Upper lobe of left lung (tissue), 6 donors: ENCODE measurements at regions not wholly inside any gene's neighbourhood (a gene's known extent, or its start where the extent isn't known, plus 50 kb on each side); places are given as distances from the start of the nearest gene placed in this dataset.

Experiments
- ATAC-seq, 2 donors: fragments of 200-7000 bp; cut with Tn5 transposase; one replicate each; pipeline ENCODE4 v1.9.1; 2022; ENCODE audit warnings: mild to moderate bottlenecking in 2 of 2, moderate library complexity in 2 of 2; ENCODE audit not compliant: low FRiP score in 2 of 2
- DNase-seq, 2 donors: peaks; one replicate each; pipeline ENCODE4 v3.0.0-alpha.2; 2019 to 2020
- H3K27ac ChIP-seq, 4 donors: fragments of 200-600 bp; sonication (generic); one replicate each; pipeline ENCODE4 v1.5.1; 2016 to 2019
- H3K27me3 ChIP-seq, 4 donors: fragments of 200-600 bp; sonication (generic); one replicate each; pipeline ENCODE4 v1.5.1; 2017 to 2019
- H3K36me3 ChIP-seq, 4 donors: fragments of 200-600 bp; sonication (generic); one replicate each; pipeline ENCODE4 v1.5.1; 2016 to 2019
- H3K4me1 ChIP-seq, 4 donors: fragments of 200-600 bp; sonication (generic); one replicate each; pipeline ENCODE4 v1.5.1; 2018 to 2019
- H3K4me3 ChIP-seq, 4 donors: fragments of 200-600 bp; sonication (generic); one replicate each; pipeline ENCODE4 v1.5.1; 2017 to 2019; ENCODE audit warnings: mild to moderate bottlenecking in 2 of 4, moderate library complexity in 1 of 4
- H3K9me3 ChIP-seq, 4 donors: fragments of 200-600 bp; sonication (generic); one replicate each; pipeline ENCODE4 v1.5.1; 2018 to 2019
- CTCF ChIP-seq, 6 experiments: fragments of 450-650 bp in 4 of 6; fragments of 200-600 bp in 2 of 6; sonication (generic) in 2 of 6; IDR thresholded peaks; one replicate each; pipeline ENCODE4 v1.5.1; 2016 to 2019; ENCODE audit warnings: antibody characterized with exemption in 6 of 6
- EP300 ChIP-seq, 4 donors: sonication (generic); formaldehyde crosslinking; IDR thresholded peaks; one replicate each; pipeline ENCODE4 v1.5.1; 2017; ENCODE audit warnings: antibody characterized with exemption in 4 of 4, control low read depth in 2 of 4
- POLR2A ChIP-seq, 4 donors: fragments of 450-650 bp; IDR thresholded peaks; one replicate each; pipeline ENCODE4 v1.5.1; 2016 to 2017; ENCODE audit warnings: antibody characterized with exemption in 4 of 4, mild to moderate bottlenecking in 2 of 4
- POLR2AphosphoS5 ChIP-seq, 2 donors: sonication (generic); formaldehyde crosslinking; IDR thresholded peaks; one replicate each; pipeline ENCODE4 v1.5.1; 2017; ENCODE audit warnings: antibody characterized with exemption in 2 of 2
- WGBS, 2 donors: methylation state at CpG; one replicate each; pipeline ENCODE4 v1.1.5; 2017 to 2018; 5-methylcytosine and 5-hydroxymethylcytosine counted together
- donor health status: DM: no; HTN: no; CAD: no; lungs with moderate emphysema.
- donor health status: DM: no; HTN: yes; CAD: no; lungs with severe emphysema.

GRCh38 chr13:106232681-106233080, 302.8 kb downstream of the EFNB2 start:
- no peak overlapping the region for H3K27ac ChIP-seq
- no peaks in the 10 kb centered on the region for H3K36me3 ChIP-seq
- ATAC-seq = no peak
- H3K27me3 ChIP-seq = no peaks in the 10 kb centered on the region
- no peaks in the 10 kb centered on the region for H3K9me3 ChIP-seq
- no peaks in the 10 kb centered on the region for H3K4me1 ChIP-seq
- no peak overlapping the region for H3K4me3 ChIP-seq
- TF ChIP-seq POLR2AphosphoS5 (IDR thresholded peaks at IDR 0.05) = no peak
- TF ChIP-seq EP300 (IDR thresholded peaks at IDR 0.05) = no peak
- TF ChIP-seq CTCF (IDR thresholded peaks at IDR 0.05) = no peak
- TF ChIP-seq POLR2A (IDR thresholded peaks at IDR 0.05) = no peak
- WGBS, 2 donors = 50 to 52% methylated on average over 3 of the region's 3 CpGs
- DNase-seq = no peak

- no peak for DNase-seq
- Histone ChIP-seq H3K4me1 (no peaks in the 10 kb centered on the region), H3K9me3 (no peaks in the 10 kb centered on the region), H3K27ac (no peak overlapping the region), H3K27me3 (no peaks in the 10 kb centered on the region), H3K36me3 (no peaks in the 10 kb centered on the region), H3K4me3 (no peak overlapping the region)
- 85 to 100% methylated on average over 1 of the region's 1 CpG for WGBS, 2 donors
- TF ChIP-seq EP300 (IDR thresholded peaks at IDR 0.05) (no peak), POLR2A (IDR thresholded peaks at IDR 0.05) (no peak), CTCF (IDR thresholded peaks at IDR 0.05) (no peak), POLR2AphosphoS5 (IDR thresholded peaks at IDR 0.05) (no peak)
- ATAC-seq = no peak
These were observed 305.0 kb downstream of the EFNB2 start for GRCh38 chr13:106230450-106230849.

- Histone ChIP-seq H3K27ac (no peak overlapping the region), H3K36me3 (no peaks in the 10 kb centered on the region), H3K4me1 (no peaks in the 10 kb centered on the region), H3K9me3 (no peaks in the 10 kb centered on the region), H3K27me3 (no peaks in the 10 kb centered on the region), H3K4me3 (no peak overlapping the region)
- WGBS, 2 donors = 80 to 86% methylated on average over 2 of the region's 2 CpGs
- ATAC-seq = no peak
- no peak for DNase-seq
- TF ChIP-seq POLR2A (IDR thresholded peaks at IDR 0.05) = no peak
- no peak for TF ChIP-seq EP300 (IDR thresholded peaks at IDR 0.05)
- TF ChIP-seq CTCF (IDR thresholded peaks at IDR 0.05) = no peak
- TF ChIP-seq POLR2AphosphoS5 (IDR thresholded peaks at IDR 0.05) = no peak
These were observed 310.3 kb downstream of the EFNB2 start for GRCh38 chr13:106225126-106225525.

- ATAC-seq = no peak
- Histone ChIP-seq H3K9me3 (no peaks in the 10 kb centered on the region), H3K27ac (no peak overlapping the region), H3K27me3 (no peaks in the 10 kb centered on the region), H3K4me1 (no peaks in the 10 kb centered on the region), H3K36me3 (no peaks in the 10 kb centered on the region), H3K4me3 (no peak overlapping the region)
- no peak for DNase-seq
- WGBS, 2 donors = 89 to 94% methylated on average over 3 of the region's 3 CpGs
- TF ChIP-seq EP300 (IDR thresholded peaks at IDR 0.05) (no peak), POLR2AphosphoS5 (IDR thresholded peaks at IDR 0.05) (no peak), POLR2A (IDR thresholded peaks at IDR 0.05) (no peak), CTCF (IDR thresholded peaks at IDR 0.05) (no peak)
These were observed 315.3 kb downstream of the EFNB2 start for GRCh38 chr13:106220211-106220610.

- DNase-seq (peak in 1 of 2 donors; percentile 18), ATAC-seq (no peak)
- no peak overlapping the region for H3K4me3 ChIP-seq
- no peaks in the 10 kb centered on the region for H3K4me1 ChIP-seq
- 94% methylated on average over 18 of the region's 18 CpGs for WGBS, 2 donors
- no peak for TF ChIP-seq POLR2AphosphoS5 (IDR thresholded peaks at IDR 0.05)
- no peak for TF ChIP-seq POLR2A (IDR thresholded peaks at IDR 0.05)
- no peak for TF ChIP-seq EP300 (IDR thresholded peaks at IDR 0.05)
- no peak for TF ChIP-seq CTCF (IDR thresholded peaks at IDR 0.05)
- no peak overlapping the region for H3K27ac ChIP-seq
- no peaks in the 10 kb centered on the region for H3K27me3 ChIP-seq
- H3K9me3 ChIP-seq = no peaks in the 10 kb centered on the region
- no peaks in the 10 kb centered on the region for H3K36me3 ChIP-seq
These were observed 322.3 kb downstream of the EFNB2 start for GRCh38 chr13:106213028-106213757.
